ENCODE measurements at regions not wholly inside any gene's neighbourhood (a gene's known extent, or its start where the extent isn't known, plus 50 kb on each side); places are given as distances from the start of the nearest gene placed in this dataset.

GRCh38 chr5:17367256-17367840 is 130.7 kb upstream of the TAF11L2 start:
- Histone ChIP-seq H3K4me2 (ENCODE audit: low read length) (no peak overlapping the region), H3K9ac (ENCODE audit: low read length) (no peak overlapping the region), H3K79me2 (replicated peaks; ENCODE audit: insufficient read depth, low read length) (no peaks in the 10 kb centered on the region), H3K27me3 (ENCODE audit: insufficient read depth, low read depth, low read length) (no peaks in the 10 kb centered on the region), H3K36me3 (ENCODE audit: insufficient read depth, low read length) (no peaks in the 10 kb centered on the region), H4K20me1 (ENCODE audit: insufficient read depth) (no peaks in the 10 kb centered on the region), H2AFZ (ENCODE audit: low read depth, low read length) (no peak overlapping the region), H3K4me3 (ENCODE audit: low read length) (no peak overlapping the region), H3K9me3 (ENCODE audit: low read length) (no peaks in the 10 kb centered on the region), H3F3A (ENCODE audit: insufficient read depth, low read length, poor library complexity, severe bottlenecking) (no peaks in the 10 kb centered on the region), H3K9me2 (ENCODE audit: insufficient read depth, low read length) (no peaks in the 10 kb centered on the region), H3K27ac (ENCODE audit: low read length) (no peak overlapping the region)
- TF ChIP-seq REST (IDR thresholded peaks at IDR 0.05; ENCODE audit: borderline replicate concordance) (peak; percentile 55), POLR2AphosphoS5 (IDR thresholded peaks at IDR 0.05) (no peak)

GRCh38 chr5:17370651-17371050 is 127.4 kb upstream of the TAF11L2 start:
- no peak overlapping the region for H3K27ac ChIP-seq (ENCODE audit: low read length)
- no peaks in the 10 kb centered on the region for H4K20me1 ChIP-seq (ENCODE audit: insufficient read depth)
- H3K27me3 ChIP-seq (ENCODE audit: insufficient read depth, low read depth, low read length), result no peaks in the 10 kb centered on the region
- no peak overlapping the region for H2AFZ ChIP-seq (ENCODE audit: low read depth, low read length)
- H3K4me2 ChIP-seq (ENCODE audit: low read length), result no peak overlapping the region
- H3K9ac ChIP-seq (ENCODE audit: low read length), result no peak overlapping the region
- TF ChIP-seq TAF1 (IDR thresholded peaks at IDR 0.05; ENCODE audit: low read depth) (no peak), SMC3 (conservative IDR thresholded peaks at IDR 0.05; ENCODE audit: poor library complexity) (no peak), CTCF (IDR thresholded peaks at IDR 0.05; ENCODE audit: poor library complexity, severe bottlenecking) (no peak), EZH2 (IDR thresholded peaks at IDR 0.05; ENCODE audit: borderline replicate concordance, insufficient read depth, low read length, poor library complexity, severe bottlenecking) (no peak), RAD21 (conservative IDR thresholded peaks at IDR 0.05) (no peak), REST (IDR thresholded peaks at IDR 0.05; ENCODE audit: borderline replicate concordance) (no peak), POLR2AphosphoS5 (IDR thresholded peaks at IDR 0.05) (no peak), EP300 (conservative IDR thresholded peaks at IDR 0.05; ENCODE audit: poor library complexity, severe bottlenecking) (no peak), MXI1 (conservative IDR thresholded peaks at IDR 0.05; ENCODE audit: poor library complexity, severe bottlenecking) (no peak)
- H3K36me3 ChIP-seq (ENCODE audit: insufficient read depth, low read length), result no peaks in the 10 kb centered on the region
- no peaks in the 10 kb centered on the region for H3K9me2 ChIP-seq (ENCODE audit: insufficient read depth, low read length)
- H3F3A ChIP-seq (ENCODE audit: insufficient read depth, low read length, poor library complexity, severe bottlenecking), result no peaks in the 10 kb centered on the region
- H3K79me2 ChIP-seq (replicated peaks; ENCODE audit: insufficient read depth, low read length), result no peaks in the 10 kb centered on the region
- no peak overlapping the region for H3K4me3 ChIP-seq (ENCODE audit: low read length)
- no peaks in the 10 kb centered on the region for H3K9me3 ChIP-seq (ENCODE audit: low read length)

Measured in neural cell (in vitro differentiated cells).